Neuron (in vitro differentiated cells): ENCODE measurements at regions not wholly inside any gene's neighbourhood (a gene's known extent, or its start where the extent isn't known, plus 50 kb on each side); places are given as distances from the start of the nearest gene placed in this dataset.
"Not testable (repeated sequence)": the region's sequence is repeated elsewhere in the genome, so short reads cannot be mapped to it uniquely, and the experiment has no call there.

Experiments used
- H2AFZ ChIP-seq: one replicate; pipeline ENCODE4 v1.6.1; 2013; ENCODE audit warnings: low read depth, mild to moderate bottlenecking, inconsistent platforms, low read length, moderate library complexity
- H3K27me3 ChIP-seq: one replicate; pipeline ENCODE4 v1.6.1; 2013; ENCODE audit warnings: low read length; ENCODE audit not compliant: insufficient read depth
- H3K36me3 ChIP-seq: one replicate; pipeline ENCODE4 v1.6.1; 2013; ENCODE audit warnings: low read length; ENCODE audit not compliant: insufficient read depth
- H3K4me1 ChIP-seq: one replicate; pipeline ENCODE4 v1.6.1; 2013; ENCODE audit warnings: low read length; ENCODE audit not compliant: insufficient read depth
- H3K4me3 ChIP-seq: 2 replicates; pipeline ENCODE4 v1.5.1; 2013; ENCODE audit warnings: mild to moderate bottlenecking, low read length, moderate library complexity
- H3K9me3 ChIP-seq: one replicate; pipeline ENCODE4 v1.6.1; 2013; ENCODE audit warnings: low read length

DNA sequence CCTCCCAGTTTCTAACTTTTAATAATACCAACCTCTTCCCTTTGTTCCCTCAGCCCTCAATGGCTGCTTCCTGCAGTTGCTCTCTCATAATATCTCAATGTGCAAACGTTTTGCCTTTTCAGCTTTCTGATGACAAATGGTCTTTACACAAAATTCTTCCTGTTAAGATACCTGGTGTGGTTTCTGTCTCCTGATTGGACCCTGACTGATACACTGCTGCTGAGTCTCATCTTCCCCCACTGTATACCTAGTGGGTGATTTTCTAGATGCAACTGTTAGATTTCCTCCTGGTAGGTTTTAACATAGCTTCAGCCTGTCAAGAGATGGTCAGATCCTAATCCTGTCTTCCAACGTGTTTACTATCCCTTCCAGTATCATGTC is 147.9 kb upstream of the TOP1 start:
- H3K4me3 ChIP-seq = no peak overlapping the region
- H3K9me3 ChIP-seq = no peaks in the 10 kb centered on the region
- H3K27me3 ChIP-seq = peaks cover 7% of the 10 kb centered on the region
- H3K4me1 ChIP-seq = no peaks in the 10 kb centered on the region
- H2AFZ ChIP-seq = no peak overlapping the region
- no peaks in the 10 kb centered on the region for H3K36me3 ChIP-seq

DNA sequence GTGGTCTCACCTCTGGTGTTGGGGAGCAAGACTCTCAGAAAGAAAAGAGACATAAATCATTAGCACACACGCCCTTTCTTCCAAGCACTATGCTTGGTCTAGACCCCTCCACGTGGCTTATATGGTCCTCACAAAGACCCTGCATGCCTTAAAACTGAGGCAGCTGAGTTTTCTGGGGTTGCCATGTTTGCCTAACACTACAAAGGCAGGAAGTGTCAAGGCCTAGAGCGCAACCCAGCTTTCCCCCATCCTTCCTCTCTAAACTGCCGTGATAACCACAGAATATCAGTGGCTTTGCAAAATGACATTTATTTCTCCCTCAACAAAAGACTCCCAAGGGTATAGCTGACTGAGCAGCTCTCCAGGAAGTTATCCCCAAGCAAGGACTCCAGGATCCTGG is 146.5 kb upstream of the TOP1 start:
- Histone ChIP-seq H3K4me3 (no peak overlapping the region), H3K36me3 (no peaks in the 10 kb centered on the region), H3K27me3 (peaks cover 7% of the 10 kb centered on the region), H3K9me3 (no peaks in the 10 kb centered on the region), H2AFZ (no peak overlapping the region), H3K4me1 (no peaks in the 10 kb centered on the region)

DNA sequence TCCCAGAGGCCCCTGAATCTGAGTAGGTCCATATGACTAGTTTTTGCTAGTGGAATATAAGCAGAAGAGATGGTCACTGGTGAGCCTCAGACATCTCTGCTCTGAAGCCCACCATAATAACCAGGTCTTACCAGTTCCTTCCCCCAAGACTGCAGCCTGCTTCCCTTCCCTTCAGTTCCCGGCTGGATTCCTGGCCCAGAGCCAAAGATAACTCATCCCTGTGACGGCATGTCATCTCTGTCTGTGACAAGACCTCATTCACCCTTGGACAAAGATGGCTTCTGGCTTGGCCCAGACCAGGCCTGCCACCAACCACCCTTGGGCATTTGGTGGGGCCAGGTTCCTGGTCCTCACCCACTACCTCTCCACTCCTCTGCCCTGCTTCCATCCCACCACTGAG is 145.5 kb upstream of the TOP1 start:
- Histone ChIP-seq H3K27me3 (peaks cover 12% of the 10 kb centered on the region), H2AFZ (no peak overlapping the region), H3K36me3 (no peaks in the 10 kb centered on the region), H3K4me3 (no peak overlapping the region), H3K4me1 (no peaks in the 10 kb centered on the region), H3K9me3 (no peaks in the 10 kb centered on the region)

DNA sequence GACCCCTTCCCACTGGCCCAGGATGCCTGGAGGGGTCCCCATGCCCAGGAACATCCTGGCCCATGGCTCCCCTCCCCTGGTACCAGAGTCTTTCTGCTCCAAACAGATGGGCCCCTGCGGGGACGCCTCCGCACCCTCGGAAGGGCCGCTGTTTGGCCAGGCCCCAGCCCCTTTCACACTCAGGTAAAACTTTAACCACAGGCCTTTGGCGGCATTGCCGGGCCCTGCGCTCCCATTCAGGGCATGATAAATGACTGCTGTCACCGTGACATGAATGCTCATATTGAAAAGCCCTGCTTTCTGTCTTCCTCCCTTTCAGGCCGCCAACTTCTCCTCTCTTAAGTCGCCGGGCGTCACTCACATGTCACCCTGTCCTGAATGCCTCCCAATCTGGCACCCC is 141.5 kb upstream of the TOP1 start:
- Histone ChIP-seq H3K36me3 (no peaks in the 10 kb centered on the region), H3K4me1 (no peaks in the 10 kb centered on the region), H2AFZ (no peak overlapping the region), H3K4me3 (no peak overlapping the region), H3K27me3 (peaks cover 12% of the 10 kb centered on the region), H3K9me3 (no peaks in the 10 kb centered on the region)

DNA sequence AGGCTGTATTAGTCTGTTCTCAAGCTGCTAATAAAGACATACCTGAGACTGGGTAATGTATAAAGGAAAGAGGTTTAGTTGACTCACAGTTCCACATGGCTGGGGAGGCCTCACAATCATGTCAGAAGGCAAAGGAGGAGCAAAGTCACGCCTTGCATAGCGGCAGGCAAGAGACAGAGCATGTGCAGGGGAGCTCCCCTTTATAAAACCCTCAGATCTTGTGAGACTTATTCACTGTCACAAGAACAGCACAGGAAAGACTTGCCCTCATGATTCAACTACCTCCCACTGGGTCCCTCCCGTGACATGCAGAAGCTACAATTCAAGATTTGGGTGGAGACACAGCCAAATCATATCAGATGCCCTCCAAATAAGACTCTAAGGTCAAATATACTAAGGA is 139.4 kb upstream of the TOP1 start:
- H3K9me3 ChIP-seq, H3K36me3 ChIP-seq, H3K4me3 ChIP-seq, H2AFZ ChIP-seq, H3K4me1 ChIP-seq: not testable (repeated sequence)
- H3K27me3 ChIP-seq = peaks cover 12% of the 10 kb centered on the region

DNA sequence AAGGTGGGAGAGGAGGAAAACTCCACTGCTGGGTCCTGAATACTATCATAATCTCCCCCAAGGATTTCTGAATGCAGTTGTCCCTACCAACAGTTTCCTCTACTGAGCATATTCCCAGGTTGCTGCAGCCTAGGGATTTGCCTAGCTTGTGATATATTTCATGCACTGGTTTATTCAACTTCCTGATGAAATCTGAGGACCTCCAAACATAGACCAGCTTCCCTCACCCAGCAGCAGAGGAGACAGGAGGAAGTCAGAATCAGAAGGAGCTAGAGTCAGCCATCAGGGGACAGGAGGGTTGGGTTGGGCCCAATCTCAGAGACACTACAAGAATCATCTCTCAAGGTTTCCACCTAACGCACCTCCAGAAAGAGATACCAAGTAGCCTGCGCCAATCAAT is 138.4 kb upstream of the TOP1 start:
- no peak overlapping the region for H3K4me3 ChIP-seq
- H3K27me3 ChIP-seq = peaks cover 9% of the 10 kb centered on the region
- H3K36me3 ChIP-seq = no peaks in the 10 kb centered on the region
- H3K4me1 ChIP-seq = no peaks in the 10 kb centered on the region
- H3K9me3 ChIP-seq = no peaks in the 10 kb centered on the region
- no peak overlapping the region for H2AFZ ChIP-seq

DNA sequence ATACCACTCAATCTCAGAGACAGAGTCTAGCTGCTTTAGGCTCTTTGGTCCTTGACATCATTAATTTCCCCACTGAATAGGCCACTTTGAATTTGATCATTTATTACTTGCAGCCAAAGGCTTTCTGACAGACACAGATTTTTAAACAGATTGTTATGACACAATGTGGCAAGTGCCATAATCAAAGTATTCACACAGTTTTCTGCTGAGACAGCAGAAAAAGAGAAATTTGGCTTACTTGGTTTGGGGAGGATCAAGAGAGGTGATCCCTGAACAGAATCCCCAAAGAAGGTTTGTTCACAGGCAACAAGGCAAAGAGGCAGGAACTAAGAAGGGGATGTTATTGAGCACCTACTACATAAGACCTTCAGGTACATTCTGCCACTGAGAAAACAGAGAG is 138.0 kb upstream of the TOP1 start:
- Histone ChIP-seq H3K9me3 (no peaks in the 10 kb centered on the region), H3K4me1 (no peaks in the 10 kb centered on the region), H3K4me3 (no peak overlapping the region), H2AFZ (no peak overlapping the region), H3K36me3 (no peaks in the 10 kb centered on the region), H3K27me3 (peaks cover 5% of the 10 kb centered on the region)

DNA sequence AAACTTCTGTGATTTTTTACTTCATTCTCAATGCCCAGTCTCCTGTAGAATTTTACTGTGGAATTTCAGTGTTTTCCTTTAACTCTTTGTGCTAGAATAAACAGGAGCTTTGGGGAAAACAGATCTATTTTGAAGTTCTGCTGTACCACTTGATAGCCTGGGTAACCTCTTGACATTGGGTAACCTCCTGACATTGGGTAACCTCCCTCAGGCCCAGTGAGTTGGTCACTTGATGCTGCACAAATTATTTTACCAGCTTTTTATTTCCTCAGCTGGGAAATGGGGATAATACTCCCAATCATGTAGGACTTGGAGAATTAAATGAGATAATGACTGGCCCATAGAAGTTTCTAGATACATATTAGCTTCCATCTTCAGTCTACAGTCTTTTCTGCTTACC is 137.3 kb upstream of the TOP1 start:
- H3K4me3 ChIP-seq = no peak overlapping the region
- peaks cover 5% of the 10 kb centered on the region for H3K27me3 ChIP-seq
- H2AFZ ChIP-seq = no peak overlapping the region
- H3K4me1 ChIP-seq = no peaks in the 10 kb centered on the region
- no peaks in the 10 kb centered on the region for H3K9me3 ChIP-seq
- H3K36me3 ChIP-seq = no peaks in the 10 kb centered on the region

DNA sequence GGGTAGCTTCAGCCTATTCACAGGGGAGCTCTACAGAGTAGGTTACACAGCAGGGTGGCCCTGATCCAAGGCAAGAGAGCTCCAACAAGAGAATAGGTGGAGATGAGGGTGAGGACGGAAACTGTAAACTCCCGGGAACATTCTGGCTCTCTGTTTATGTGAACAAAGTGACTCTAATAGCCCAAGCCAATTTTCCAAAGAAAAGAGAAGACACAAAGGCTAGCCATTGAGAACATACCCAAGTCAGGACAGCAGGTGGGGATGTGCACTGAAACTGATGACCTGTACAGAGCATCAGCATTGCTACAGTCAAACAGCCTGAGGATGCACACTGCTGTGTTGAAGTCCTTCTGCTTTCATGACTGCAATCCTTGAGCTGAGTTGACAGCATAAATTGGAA is 136.0 kb upstream of the TOP1 start:
- H3K4me1 ChIP-seq = no peaks in the 10 kb centered on the region
- H3K27me3 ChIP-seq = peaks cover 3% of the 10 kb centered on the region
- H3K9me3 ChIP-seq = no peaks in the 10 kb centered on the region
- H3K36me3 ChIP-seq = no peaks in the 10 kb centered on the region
- no peak overlapping the region for H2AFZ ChIP-seq
- H3K4me3 ChIP-seq = no peak overlapping the region

DNA sequence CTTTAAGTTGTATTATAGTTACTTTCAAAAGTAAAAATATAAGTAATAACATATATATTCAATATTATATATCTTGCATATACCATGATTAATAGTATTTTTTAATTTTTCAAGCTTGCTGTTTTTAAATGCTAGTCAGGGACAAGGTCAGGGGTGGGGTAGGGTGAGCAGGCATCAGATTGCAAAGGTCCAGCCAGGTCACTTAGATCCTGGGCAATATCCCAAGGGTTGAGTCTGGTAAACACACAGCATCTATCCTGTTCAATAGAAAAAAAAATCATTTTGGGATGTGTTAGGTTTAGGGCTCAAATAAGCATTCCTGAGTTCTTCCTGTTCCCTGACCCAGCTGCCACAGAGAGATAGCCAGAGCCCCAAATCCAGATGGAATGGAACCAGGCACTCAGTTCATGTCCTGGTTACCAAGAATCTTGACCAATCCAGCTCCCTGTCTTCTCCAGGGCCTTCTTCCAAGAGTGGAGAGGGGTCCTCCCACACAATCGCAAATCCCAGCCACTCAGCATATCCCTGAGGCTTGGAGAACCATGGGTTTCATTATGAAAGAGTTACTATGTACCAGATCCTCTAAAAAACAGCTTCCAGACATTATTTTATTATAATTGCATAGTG is 134.9 kb upstream of the TOP1 start:
- Histone ChIP-seq H3K9me3 (no peaks in the 10 kb centered on the region), H3K27me3 (no peaks in the 10 kb centered on the region), H2AFZ (no peak overlapping the region), H3K4me1 (no peaks in the 10 kb centered on the region), H3K4me3 (no peak overlapping the region), H3K36me3 (no peaks in the 10 kb centered on the region)

DNA sequence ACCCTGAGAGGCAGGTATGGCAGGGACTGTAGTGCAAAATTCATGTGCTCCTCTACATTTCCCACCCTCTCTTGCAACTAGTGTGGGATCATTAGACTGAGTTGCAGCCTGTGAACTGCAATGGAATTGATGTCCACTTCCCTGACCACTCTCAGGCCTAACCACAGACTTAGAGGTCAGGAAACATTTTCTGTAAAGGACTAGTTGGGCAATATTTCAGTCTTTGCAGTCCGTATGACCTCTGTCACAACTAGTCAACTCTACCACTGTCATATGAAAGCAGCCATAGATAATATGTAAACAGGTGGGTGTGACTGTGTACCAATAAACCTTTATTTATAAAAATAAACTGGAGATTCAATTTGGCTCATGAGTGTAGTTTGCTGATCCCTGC is 134.4 kb upstream of the TOP1 start:
- no peaks in the 10 kb centered on the region for H3K9me3 ChIP-seq
- H2AFZ ChIP-seq = no peak overlapping the region
- no peaks in the 10 kb centered on the region for H3K36me3 ChIP-seq
- H3K4me1 ChIP-seq = no peaks in the 10 kb centered on the region
- H3K27me3 ChIP-seq = no peaks in the 10 kb centered on the region
- H3K4me3 ChIP-seq = no peak overlapping the region

DNA sequence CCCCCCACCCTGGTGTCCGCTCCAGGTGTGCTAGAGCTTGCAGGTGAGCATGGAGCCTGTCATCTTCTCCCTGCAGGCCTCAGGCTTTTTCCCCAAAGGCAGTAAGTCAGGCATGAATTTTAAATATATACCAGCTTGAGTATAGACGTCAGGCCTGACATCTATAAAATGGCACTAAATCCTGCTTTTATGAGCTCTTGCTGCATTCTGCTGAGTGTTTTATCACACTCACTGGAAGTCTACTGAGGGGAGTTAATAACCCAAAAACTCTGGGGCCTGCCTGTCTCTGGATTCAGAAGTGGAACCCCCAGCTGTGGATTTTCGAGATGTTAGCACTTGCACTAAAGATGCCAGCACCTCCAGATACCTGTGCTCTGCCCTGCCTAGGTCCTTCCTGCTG is 133.4 kb upstream of the TOP1 start:
- Histone ChIP-seq H3K36me3 (no peaks in the 10 kb centered on the region), H2AFZ (no peak overlapping the region), H3K4me1 (no peaks in the 10 kb centered on the region), H3K9me3 (no peaks in the 10 kb centered on the region), H3K4me3 (no peak overlapping the region), H3K27me3 (no peaks in the 10 kb centered on the region)

DNA sequence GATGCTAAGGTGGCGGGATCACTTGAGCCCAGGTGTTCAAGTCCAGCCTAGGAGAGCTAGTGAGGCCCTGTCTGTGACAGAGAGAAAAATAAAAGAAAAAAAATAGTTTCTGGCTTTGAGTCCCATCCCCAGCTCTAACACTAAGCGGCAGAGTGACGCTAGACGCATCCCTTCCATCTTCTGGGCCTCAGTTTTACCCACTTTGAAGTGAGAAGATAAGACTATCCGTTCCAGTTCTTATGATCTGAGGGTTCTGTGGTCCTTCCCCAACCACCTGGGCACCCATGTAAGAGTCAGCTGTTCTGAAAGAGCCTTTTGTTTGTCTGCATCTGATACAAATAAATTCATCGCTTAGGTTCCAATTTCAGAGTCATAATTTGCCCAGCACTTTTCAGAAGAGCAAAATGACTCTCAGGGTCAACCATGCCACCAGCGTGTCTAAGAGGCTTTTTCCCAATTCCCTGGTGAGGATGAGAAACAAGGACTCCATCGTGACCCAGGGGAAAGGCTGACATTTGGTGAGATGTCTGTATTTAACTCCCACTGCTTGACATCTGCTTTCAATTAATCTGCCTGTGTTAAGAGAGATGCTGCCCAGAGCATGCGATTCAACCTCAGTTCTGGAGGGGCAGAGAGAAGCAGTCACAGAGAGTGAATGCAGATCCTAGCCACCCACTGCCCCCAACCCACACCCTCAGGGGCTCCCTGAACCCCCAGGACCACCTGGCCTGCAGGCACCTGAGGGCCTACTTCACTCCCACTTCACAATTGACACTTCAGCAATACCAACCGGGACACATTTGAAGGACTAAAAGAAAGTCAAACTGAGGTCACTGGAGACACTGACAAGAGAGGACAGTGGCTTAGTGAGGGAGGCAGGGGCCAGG is 131.6 kb upstream of the TOP1 start:
- Histone ChIP-seq H3K4me1 (no peaks in the 10 kb centered on the region), H3K4me3 (no peak overlapping the region), H3K27me3 (no peaks in the 10 kb centered on the region), H3K9me3 (no peaks in the 10 kb centered on the region), H3K36me3 (no peaks in the 10 kb centered on the region), H2AFZ (no peak overlapping the region)

DNA sequence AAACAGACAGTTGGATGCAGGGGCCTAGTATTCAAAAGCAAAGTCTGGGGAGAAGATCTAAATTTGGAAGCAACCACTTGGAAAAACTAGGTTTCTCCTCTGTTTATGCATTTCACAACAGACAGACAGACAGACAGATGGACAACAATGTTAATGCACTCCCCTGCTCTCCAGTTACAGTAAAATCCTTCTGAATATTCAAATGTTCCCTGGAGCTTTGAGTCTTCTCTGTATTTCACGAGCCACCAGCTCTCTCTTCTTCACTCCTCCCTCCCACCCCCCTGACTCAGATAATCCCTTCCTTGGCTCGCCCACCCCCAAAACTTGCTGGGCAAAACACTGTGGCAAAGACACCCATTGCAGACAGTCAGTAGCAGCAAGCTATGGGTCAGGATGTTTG is 129.3 kb upstream of the TOP1 start:
- Histone ChIP-seq H3K36me3 (no peaks in the 10 kb centered on the region), H3K9me3 (no peaks in the 10 kb centered on the region), H3K4me1 (no peaks in the 10 kb centered on the region), H3K4me3 (no peak overlapping the region), H3K27me3 (no peaks in the 10 kb centered on the region), H2AFZ (no peak overlapping the region)
